PC-3 (cell line): ENCODE measurements at regions not wholly inside any gene's neighbourhood (a gene's known extent, or its start where the extent isn't known, plus 50 kb on each side); places are given as distances from the start of the nearest gene placed in this dataset.

ENCODE experiments used
- EZH2 ChIP-seq: fragments of 300-600 bp; sonication (generic); IDR thresholded peaks from one replicate; pipeline ENCODE4 v1.6.1; 2017; ENCODE audit warnings: antibody characterized with exemption, mild to moderate bottlenecking, low read length; ENCODE audit not compliant: unreplicated experiment
- EZH2phosphoT487 ChIP-seq: fragments of 300-600 bp; sonication (generic); IDR thresholded peaks from 2 replicates; pipeline ENCODE4 v1.6.1; 2018; ENCODE audit warnings: mild to moderate bottlenecking, antibody characterized with exemption, low read length, borderline replicate concordance

DNA sequence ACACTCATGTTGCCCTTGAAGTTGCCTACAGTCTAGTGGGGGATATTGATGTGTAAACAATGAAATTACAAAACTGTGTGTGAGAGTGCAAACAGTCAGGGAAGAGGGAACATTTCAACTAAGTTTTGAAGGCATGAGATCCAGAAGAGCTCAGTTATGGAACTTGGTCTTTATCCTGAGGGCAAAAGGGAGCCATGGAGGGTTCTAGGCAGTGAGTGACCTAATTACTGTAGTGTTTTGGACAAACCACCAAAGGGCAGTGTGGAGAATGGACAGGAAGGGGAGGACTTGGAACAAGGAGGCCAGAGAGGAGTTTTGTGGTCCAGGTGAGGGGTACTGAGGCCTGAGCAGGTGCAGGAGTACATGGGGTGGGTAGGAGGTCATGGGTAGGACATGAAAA is 143.7 kb upstream of the SMIM23 start:
- TF ChIP-seq EZH2: no peak
- no peak for TF ChIP-seq EZH2phosphoT487
